Thyroid gland (tissue), 4 donors: ENCODE measurements at regions not wholly inside any gene's neighbourhood (a gene's known extent, or its start where the extent isn't known, plus 50 kb on each side); places are given as distances from the start of the nearest gene placed in this dataset.

ENCODE experiments used
- CTCF ChIP-seq, 6 experiments: fragments of 200-600 bp in 3 of 6; fragments of 450-650 bp in 3 of 6; sonication (generic) in 3 of 6; IDR thresholded peaks; one replicate each; pipeline ENCODE4 v1.5.1; 2016 to 2019; ENCODE audit warnings: antibody characterized with exemption in 6 of 6, mild to moderate bottlenecking in 2 of 6, inconsistent platforms in 1 of 6, moderate library complexity in 1 of 6
- POLR2A ChIP-seq, 2 donors: fragments of 450-650 bp; IDR thresholded peaks; one replicate each; pipeline ENCODE4 v1.6.1; 2017; ENCODE audit warnings: antibody characterized with exemption in 2 of 2, mild to moderate bottlenecking in 2 of 2, moderate library complexity in 1 of 2

GRCh38 chr6:27834384-27834783 is 77.8 kb downstream of the OR2B2 start:
- TF ChIP-seq CTCF (IDR thresholded peaks at IDR 0.05) (no peak), POLR2A (IDR thresholded peaks at IDR 0.05) (no peak)
